ENCODE measurements at regions not wholly inside any gene's neighbourhood (a gene's known extent, or its start where the extent isn't known, plus 50 kb on each side); places are given as distances from the start of the nearest gene placed in this dataset.
A peak's percentile ranks its signal among the peaks of the same experiment; 100 is the strongest.

- TF ChIP-seq RAD51 (IDR thresholded peaks at IDR 0.05) = peak; percentile 53
- TF ChIP-seq CEBPZ (IDR thresholded peaks at IDR 0.05; ENCODE audit: low read depth, low read length) = no peak
- no peak for TF ChIP-seq ZNF592 (IDR thresholded peaks at IDR 0.05)
- TF ChIP-seq FOXK2 (IDR thresholded peaks at IDR 0.05) = no peak
- TF ChIP-seq DPF2 (IDR thresholded peaks at IDR 0.05) = peak; percentile 59; the same call in 1 of the 2 replicates
- no peak for TF ChIP-seq ZNF207 (IDR thresholded peaks at IDR 0.05; ENCODE audit: borderline replicate concordance)
- TF ChIP-seq CBFB (IDR thresholded peaks at IDR 0.05; ENCODE audit: low read depth) = no peak
- TF ChIP-seq YBX1 (IDR thresholded peaks at IDR 0.05) = no peak
- TF ChIP-seq SUZ12 (IDR thresholded peaks at IDR 0.05; ENCODE audit: unreplicated experiment) = no peak
- TF ChIP-seq RAD21 (IDR thresholded peaks at IDR 0.05; ENCODE audit: insufficient read depth, low read depth, low read length) = no peak
- TF ChIP-seq RELB (IDR thresholded peaks at IDR 0.05; ENCODE audit: low read depth) = peak; percentile 86
- TF ChIP-seq E2F4 (IDR thresholded peaks at IDR 0.05; ENCODE audit: low read depth, low read length) = no peak
- no peak for TF ChIP-seq ATF3 (IDR thresholded peaks at IDR 0.05; ENCODE audit: borderline replicate concordance, extremely low read depth, low read depth, low read length)
- no peak for TF ChIP-seq PAX8 (IDR thresholded peaks at IDR 0.05)
- no peak for TF ChIP-seq USF1 (IDR thresholded peaks at IDR 0.05; ENCODE audit: borderline replicate concordance, extremely low read length, insufficient read depth, low read depth, low read length)
- peak; percentile 40; the same call in 1 of the 2 replicates for TF ChIP-seq CREB1 (IDR thresholded peaks at IDR 0.05; ENCODE audit: low read depth)
- peak; percentile 80 for TF ChIP-seq MTA2 (IDR thresholded peaks at IDR 0.05; ENCODE audit: low read depth)
Measured at GRCh38 chr7:41809940-41810576, 107.2 kb upstream of the INHBA start (continued).
